Endothelial cell of umbilical vein (primary cell): ENCODE measurements at regions not wholly inside any gene's neighbourhood (a gene's known extent, or its start where the extent isn't known, plus 50 kb on each side); places are given as distances from the start of the nearest gene placed in this dataset.

Experiments used
- BruUV-seq: library from RNA; stranded (reverse); fragments of 400-500 nt; replicated peaks from 2 replicates; lab custom pipeline; 2021; lab: Mats Ljungman, UMichigan
- CTCF ChIA-PET: fragments of 300-600, 350-600 bp; sonication (Branson Sonifier 250); formaldehyde crosslinking; loops from one replicate; lab custom pipeline; 2021; ENCODE audit warnings: antibody characterized with exemption, inconsistent platforms; lab: Charles Lee
- POLR2A ChIA-PET: fragments of 300-600, 350-600 bp; sonication (Branson Sonifier 250); formaldehyde crosslinking; loops from one replicate; lab custom pipeline; 2021; ENCODE audit warnings: antibody characterized with exemption, inconsistent platforms; lab: Charles Lee
- DNase-seq: peaks from one replicate; pipeline ENCODE4 v3.0.0-alpha.2; 2011; ENCODE audit warnings: low read depth, low spot score
- FAIRE-seq: peaks from 2 replicates; lab custom pipeline; 2011; peaks lifted over from hg19 to GRCh38; lab: Jason Lieb, UNC
- H2AFZ ChIP-seq: 2 replicates; pipeline ENCODE4 v1.6.0; 2012; ENCODE audit warnings: low read depth, low read length, control low read depth, inconsistent platforms
- H3K27ac ChIP-seq: 2 replicates; pipeline ENCODE4 v1.5.1; 2011; ENCODE audit warnings: low read depth, mild to moderate bottlenecking, control low read depth, low read length, moderate library complexity; ENCODE audit not compliant: insufficient read depth
- H3K27me3 ChIP-seq, 2 experiments: 2 replicates each; pipeline versions ENCODE4 v1.6.0 to v1.6.1; 2011; ENCODE audit warnings: low read length in 2 of 2, mixed read lengths in 1 of 2; ENCODE audit not compliant: control insufficient read depth in 2 of 2, insufficient read depth in 2 of 2
- H3K36me3 ChIP-seq, 2 experiments: 2 replicates in 1 of 2; 3 replicates in 1 of 2; pipeline ENCODE4 v1.5.1; 2011; ENCODE audit warnings: low read length in 2 of 2, mild to moderate bottlenecking in 1 of 2, moderate library complexity in 1 of 2; ENCODE audit not compliant: control insufficient read depth in 2 of 2, insufficient read depth in 2 of 2; ENCODE audit errors: extremely low read depth in 1 of 2
- H3K4me1 ChIP-seq: 3 replicates; pipeline ENCODE4 v1.5.1; 2011; ENCODE audit warnings: mild to moderate bottlenecking, low read length; ENCODE audit not compliant: control insufficient read depth, insufficient read depth; ENCODE audit errors: extremely low read depth
- H3K4me2 ChIP-seq: 2 replicates; pipeline ENCODE4 v1.6.1; 2011; ENCODE audit warnings: low read length, control low read depth, mixed read lengths; ENCODE audit not compliant: insufficient read depth
- H3K4me3 ChIP-seq, 3 experiments: fragments of 200-600 bp in 1 of 3; sonication (generic), shearing (Covaris generic) in 1 of 3; replicated peaks in 1 of 3; 2 replicates each; pipeline ENCODE4 v1.5.1; 2011 to 2016; ENCODE audit warnings: control low read depth in 3 of 3, low read length in 3 of 3, mild to moderate bottlenecking in 2 of 3, inconsistent platforms in 1 of 3, low read depth in 1 of 3, moderate library complexity in 1 of 3; ENCODE audit not compliant: insufficient read depth in 1 of 3
- H3K79me2 ChIP-seq: 2 replicates; pipeline ENCODE4 v1.6.0; 2012; ENCODE audit warnings: low read length, inconsistent platforms; ENCODE audit not compliant: control insufficient read depth, insufficient read depth
- H3K9ac ChIP-seq: replicated peaks from 2 replicates; pipeline ENCODE3; 2011; ENCODE audit warnings: low read length, control low read depth; ENCODE audit not compliant: insufficient read depth; ENCODE audit errors: extremely low read depth
- H3K9me1 ChIP-seq: replicated peaks from 3 replicates; pipeline ENCODE4 v1.6.0; 2011; ENCODE audit warnings: mild to moderate bottlenecking, low read length; ENCODE audit not compliant: control insufficient read depth, insufficient read depth; ENCODE audit errors: extremely low read depth
- H3K9me3 ChIP-seq: replicated peaks from 2 replicates; pipeline ENCODE4 v1.5.1; 2012; ENCODE audit warnings: low read length, inconsistent platforms; ENCODE audit not compliant: control insufficient read depth, insufficient read depth
- H4K20me1 ChIP-seq: replicated peaks from 2 replicates; pipeline ENCODE3; 2011; ENCODE audit warnings: mild to moderate bottlenecking, low read length; ENCODE audit not compliant: control insufficient read depth, insufficient read depth; ENCODE audit errors: extremely low read depth
- CTCF ChIP-seq, 2 donors: IDR thresholded peaks; 1 replicate in 1 of 2; 2 replicates in 1 of 2; pipeline ENCODE4 v1.5.1; 2011; ENCODE audit warnings: low read length in 2 of 2, mild to moderate bottlenecking in 2 of 2, moderate library complexity in 2 of 2, control low read depth in 1 of 2, inconsistent platforms in 1 of 2, low read depth in 1 of 2; ENCODE audit not compliant: insufficient read depth in 1 of 2; ENCODE audit errors: extremely low read depth in 1 of 2
- EZH2 ChIP-seq: IDR thresholded peaks from 2 replicates; pipeline ENCODE4 v1.6.1; 2012; ENCODE audit warnings: borderline replicate concordance, low read depth, mild to moderate bottlenecking, moderate library complexity, low read length, inconsistent platforms; ENCODE audit not compliant: severe bottlenecking
- FOS ChIP-seq: IDR thresholded peaks from 2 replicates; pipeline ENCODE4 v1.6.1; 2011; ENCODE audit warnings: mild to moderate bottlenecking, low read length, moderate library complexity, borderline replicate concordance; ENCODE audit not compliant: insufficient read depth
- GATA2 ChIP-seq: IDR thresholded peaks from 2 replicates; pipeline ENCODE4 v1.7.0; 2011; ENCODE audit warnings: low read depth, mild to moderate bottlenecking, moderate library complexity, mixed read lengths, low read length; ENCODE audit not compliant: insufficient read length, insufficient read depth
- JUN ChIP-seq: IDR thresholded peaks from 2 replicates; pipeline ENCODE4 v1.6.1; 2011; ENCODE audit warnings: borderline replicate concordance, low read depth; ENCODE audit not compliant: insufficient read length, insufficient read depth
- MAX ChIP-seq: IDR thresholded peaks from 2 replicates; pipeline ENCODE4 v1.6.1; 2011; ENCODE audit not compliant: insufficient read depth, insufficient read length
- MYC ChIP-seq: IDR thresholded peaks from one replicate; pipeline ENCODE4 v1.6.1; 2011; ENCODE audit warnings: mild to moderate bottlenecking, low read depth, low read length
- POLR2A ChIP-seq: IDR thresholded peaks from 2 replicates; pipeline ENCODE4 v1.6.1; 2012; ENCODE audit warnings: low read depth, mild to moderate bottlenecking, control low read depth, low read length
- POLR2AphosphoS5 ChIP-seq: IDR thresholded peaks from 2 replicates; pipeline ENCODE4 v1.6.1; 2012; ENCODE audit warnings: low read depth, mild to moderate bottlenecking, control low read depth, low read length, moderate library complexity; ENCODE audit not compliant: insufficient read depth
- dilution Hi-C: fragments of 300-500 bp; cut with MboI; formaldehyde crosslinking; loops from one replicate; pipeline ENCODE4 v1.15.0; 2019; ENCODE audit warnings: low sequenced_read_pairs; ENCODE audit not compliant: extremely low pct_ligation_motif_present
- intact Hi-C: fragments of 100-400 bp; cut with micrococcal nuclease; formaldehyde crosslinking; loops from one replicate; pipeline ENCODE4 v1.10.0; 2022

- Histone ChIP-seq H3K9ac (no peak overlapping the region), H3K27me3 (no peaks in the 10 kb centered on the region), H3K9me3 (no peaks in the 10 kb centered on the region), H3K4me2 (no peak overlapping the region), H2AFZ (no peak overlapping the region), H3K27ac (no peak overlapping the region), H4K20me1 (no peaks in the 10 kb centered on the region), H3K4me1 (no peaks in the 10 kb centered on the region), H3K9me1 (no peaks in the 10 kb centered on the region), H3K4me3 (no peak overlapping the region), H3K79me2 (no peaks in the 10 kb centered on the region), H3K36me3 (no peaks in the 10 kb centered on the region)
- dilution Hi-C loops (no loop called here), intact Hi-C loops (no loop called here)
- CTCF ChIA-PET = no interaction called here
- BruUV-seq = no TSS peak
- DNase-seq (no peak), FAIRE-seq (no peak)
- no peak for TF ChIP-seq POLR2A
- TF ChIP-seq FOS = no peak
- no peak for TF ChIP-seq GATA2
- no peak for TF ChIP-seq MAX
- TF ChIP-seq POLR2AphosphoS5 = no peak
- no peak for TF ChIP-seq CTCF (IDR thresholded peaks at IDR 0.05; ENCODE audit: extremely low read depth in 1 of 2, insufficient read depth in 1 of 2, low read depth in 1 of 2, low read length in 2 of 2)
- no peak for TF ChIP-seq MYC
- TF ChIP-seq JUN = no peak
- TF ChIP-seq EZH2 = no peak
- POLR2A ChIA-PET = no interaction called here
Observed at GRCh38 chr2:121828281-121828731, 72.9 kb downstream of the TSN start.
